Tibial nerve (tissue), 3 donors: ENCODE measurements at regions not wholly inside any gene's neighbourhood (a gene's known extent, or its start where the extent isn't known, plus 50 kb on each side); places are given as distances from the start of the nearest gene placed in this dataset.

Experiments used
- CTCF ChIP-seq, 5 experiments: fragments of 200-600 bp in 3 of 5; fragments of 450-650 bp in 2 of 5; sonication (generic) in 3 of 5; IDR thresholded peaks; one replicate each; pipeline ENCODE4 v1.5.1; 2016 to 2019; ENCODE audit warnings: antibody characterized with exemption in 5 of 5, mild to moderate bottlenecking in 3 of 5, moderate library complexity in 2 of 5
- POLR2A ChIP-seq, 2 donors: fragments of 450-650 bp; IDR thresholded peaks; one replicate each; pipeline ENCODE4 v1.6.1; 2017; ENCODE audit warnings: antibody characterized with exemption in 2 of 2, mild to moderate bottlenecking in 2 of 2, moderate library complexity in 2 of 2

- TF ChIP-seq CTCF (IDR thresholded peaks at IDR 0.05) = no peak
- no peak for TF ChIP-seq POLR2A (IDR thresholded peaks at IDR 0.05)
These were observed 71.0 kb upstream of the SEMA6A start for GRCh38 chr5:116645627-116646026.
